ENCODE measurements at regions not wholly inside any gene's neighbourhood (a gene's known extent, or its start where the extent isn't known, plus 50 kb on each side); places are given as distances from the start of the nearest gene placed in this dataset.

DNA sequence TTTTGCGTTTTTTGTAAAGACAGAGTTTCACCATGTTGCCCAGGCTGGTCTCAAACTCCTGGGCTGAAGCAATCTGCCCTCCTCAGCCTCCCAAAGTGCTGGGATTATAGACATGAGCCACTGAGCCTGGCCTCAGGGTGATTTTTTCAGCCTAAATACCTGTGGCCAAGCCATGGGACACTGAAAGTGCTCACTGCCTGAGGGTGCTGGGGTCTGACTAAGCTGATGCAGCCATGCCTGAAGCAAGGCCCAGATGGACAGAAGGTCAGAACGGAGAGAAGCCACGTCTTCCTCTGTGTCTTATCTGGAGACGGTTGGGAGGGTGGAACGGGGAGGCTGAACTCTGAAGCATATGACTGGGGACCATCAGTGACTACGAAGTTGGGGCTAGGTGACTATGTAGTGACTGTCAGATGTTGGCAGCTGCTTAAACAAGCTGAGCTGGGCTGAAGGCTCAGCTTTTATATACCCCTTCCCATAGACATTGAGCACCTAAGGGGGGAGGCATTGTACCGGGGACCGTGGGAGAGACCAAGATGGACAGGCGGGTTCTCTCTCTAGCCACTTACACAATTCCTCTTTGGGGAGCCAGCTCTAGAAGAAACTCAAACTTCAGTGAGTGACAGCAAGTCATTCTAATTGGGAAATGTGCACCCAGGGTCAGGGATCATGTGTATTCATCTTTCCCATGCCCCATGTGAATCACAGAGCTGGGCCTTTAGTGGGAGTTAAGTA is 73.3 kb upstream of the HABP2 start:
- no peak for DNase-seq (ENCODE audit: low read depth)
- H3K4me3 ChIP-seq (ENCODE audit: low read depth, low read length): no peak overlapping the region
- in situ Hi-C loops (cut with HindIII; ENCODE audit: low sequenced_read_pairs): no loop called here
- TF ChIP-seq, protein P1, sequence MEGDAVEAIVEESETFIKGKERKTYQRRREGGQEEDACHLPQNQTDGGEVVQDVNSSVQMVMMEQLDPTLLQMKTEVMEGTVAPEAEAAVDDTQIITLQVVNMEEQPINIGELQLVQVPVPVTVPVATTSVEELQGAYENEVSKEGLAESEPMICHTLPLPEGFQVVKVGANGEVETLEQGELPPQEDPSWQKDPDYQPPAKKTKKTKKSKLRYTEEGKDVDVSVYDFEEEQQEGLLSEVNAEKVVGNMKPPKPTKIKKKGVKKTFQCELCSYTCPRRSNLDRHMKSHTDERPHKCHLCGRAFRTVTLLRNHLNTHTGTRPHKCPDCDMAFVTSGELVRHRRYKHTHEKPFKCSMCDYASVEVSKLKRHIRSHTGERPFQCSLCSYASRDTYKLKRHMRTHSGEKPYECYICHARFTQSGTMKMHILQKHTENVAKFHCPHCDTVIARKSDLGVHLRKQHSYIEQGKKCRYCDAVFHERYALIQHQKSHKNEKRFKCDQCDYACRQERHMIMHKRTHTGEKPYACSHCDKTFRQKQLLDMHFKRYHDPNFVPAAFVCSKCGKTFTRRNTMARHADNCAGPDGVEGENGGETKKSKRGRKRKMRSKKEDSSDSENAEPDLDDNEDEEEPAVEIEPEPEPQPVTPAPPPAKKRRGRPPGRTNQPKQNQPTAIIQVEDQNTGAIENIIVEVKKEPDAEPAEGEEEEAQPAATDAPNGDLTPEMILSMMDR (IDR thresholded peaks at IDR 0.05; ENCODE audit: low read depth, low read length, missing control alignments): no peak

DNA sequence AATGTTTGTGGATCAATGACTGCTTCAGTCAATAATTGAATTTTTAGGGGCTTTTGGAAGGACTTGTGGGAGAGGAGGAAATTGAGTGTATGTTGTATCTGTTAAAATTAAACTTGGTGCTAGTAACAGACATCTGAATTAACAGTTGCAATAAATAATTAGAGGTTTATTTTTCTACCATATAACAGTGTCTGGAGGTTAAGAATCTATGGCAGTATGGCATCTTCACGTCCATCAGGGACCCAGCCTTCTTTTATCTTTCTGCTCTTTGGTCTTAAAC is 72.8 kb upstream of the HABP2 start:
- TF ChIP-seq, protein P1 (IDR thresholded peaks at IDR 0.05; ENCODE audit: low read depth, low read length, missing control alignments): no peak
- no peak for DNase-seq (ENCODE audit: low read depth)
- in situ Hi-C loops (cut with HindIII; ENCODE audit: low sequenced_read_pairs): no loop called here

GRCh38 chr10:113480851-113481502 is 71.9 kb upstream of the HABP2 start:
- TF ChIP-seq, protein P1 (IDR thresholded peaks at IDR 0.05; ENCODE audit: low read depth, low read length, missing control alignments): no peak
- in situ Hi-C loops (cut with HindIII; ENCODE audit: low sequenced_read_pairs): no loop called here
- DNase-seq (ENCODE audit: low read depth): no peak
- no peak overlapping the region for H3K4me3 ChIP-seq (ENCODE audit: low read depth, low read length)

More for the DNA sequence above, 72.8 kb upstream of the HABP2 start:
- H3K4me3 ChIP-seq (ENCODE audit: low read depth, low read length): no peak overlapping the region

DNA sequence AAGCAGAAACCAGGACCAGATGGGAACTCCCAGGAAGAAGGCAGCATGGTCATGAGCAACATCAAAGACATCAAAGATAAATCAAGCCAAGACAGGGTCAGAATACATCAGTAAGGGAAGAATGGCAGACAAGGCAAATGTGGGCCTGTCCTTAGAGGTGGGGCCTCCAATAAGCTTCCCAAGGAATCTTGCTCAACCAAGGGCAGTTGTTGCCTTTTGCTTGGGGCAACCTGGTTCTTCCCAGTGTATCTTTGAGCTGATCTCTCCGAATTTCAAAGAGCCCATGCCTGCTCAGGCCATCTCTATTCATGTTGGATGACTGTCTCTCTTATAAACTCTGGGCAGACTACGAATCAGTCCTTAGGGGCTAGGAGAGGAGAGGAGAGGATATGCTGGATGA is 68.4 kb upstream of the HABP2 start:
- DNase-seq (ENCODE audit: low read depth): no peak
- TF ChIP-seq, protein P1 (IDR thresholded peaks at IDR 0.05; ENCODE audit: low read depth, low read length, missing control alignments): no peak
- in situ Hi-C loops (cut with HindIII; ENCODE audit: low sequenced_read_pairs): no loop called here
- H3K4me3 ChIP-seq (ENCODE audit: low read depth, low read length): no peak overlapping the region

- no peak overlapping the region for H3K4me3 ChIP-seq (ENCODE audit: low read depth, low read length)
- DNase-seq (ENCODE audit: low read depth): no peak
- TF ChIP-seq, protein P1 (IDR thresholded peaks at IDR 0.05; ENCODE audit: low read depth, low read length, missing control alignments): no peak
- in situ Hi-C loops (cut with HindIII; ENCODE audit: low sequenced_read_pairs): no loop called here
These were observed 67.1 kb upstream of the HABP2 start for GRCh38 chr10:113485736-113486135.

DNA sequence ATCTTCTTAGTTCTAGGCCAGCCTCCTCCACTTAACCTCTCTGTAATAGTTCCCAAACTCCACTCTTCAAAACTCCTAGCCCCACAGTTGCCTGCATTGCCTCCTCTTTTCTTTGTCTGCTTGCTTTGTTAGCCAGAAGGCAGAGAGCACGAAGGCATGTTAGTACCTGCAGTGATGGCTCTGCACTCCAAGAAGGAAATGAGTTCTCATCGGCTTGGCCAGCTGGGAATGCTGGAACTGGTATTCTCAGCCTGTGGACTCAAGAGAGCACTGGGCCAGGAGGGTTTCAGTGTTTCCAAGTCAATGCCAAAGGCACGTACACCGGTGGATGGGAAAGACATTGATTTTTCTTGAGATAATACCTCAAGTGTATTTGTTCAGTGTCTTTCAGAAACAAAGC is 66.3 kb upstream of the HABP2 start:
- in situ Hi-C loops (cut with HindIII; ENCODE audit: low sequenced_read_pairs): no loop called here
- TF ChIP-seq, protein P1 (IDR thresholded peaks at IDR 0.05; ENCODE audit: low read depth, low read length, missing control alignments): no peak
- H3K4me3 ChIP-seq (ENCODE audit: low read depth, low read length): no peak overlapping the region
- DNase-seq (ENCODE audit: low read depth): no peak

Measured in astrocyte of the cerebellum (primary cell).